22Rv1 (cell line): ENCODE measurements at regions not wholly inside any gene's neighbourhood (a gene's known extent, or its start where the extent isn't known, plus 50 kb on each side); places are given as distances from the start of the nearest gene placed in this dataset.

Experiments used
- H3K27ac ChIP-seq: fragments of 450-650 bp; 2 replicates; pipeline ENCODE4 v1.5.1; 2017
- ZFX ChIP-seq: fragments of 450-650 bp; IDR thresholded peaks from 2 replicates; pipeline ENCODE4 v1.6.1; 2017; ENCODE audit warnings: antibody characterized with exemption, borderline replicate concordance
- TF ChIP-seq, protein P1 (sequence below): fragments of 450-650 bp; IDR thresholded peaks from 2 replicates; pipeline ENCODE4 v1.5.1; 2017; ENCODE audit warnings: mild to moderate bottlenecking

DNA sequence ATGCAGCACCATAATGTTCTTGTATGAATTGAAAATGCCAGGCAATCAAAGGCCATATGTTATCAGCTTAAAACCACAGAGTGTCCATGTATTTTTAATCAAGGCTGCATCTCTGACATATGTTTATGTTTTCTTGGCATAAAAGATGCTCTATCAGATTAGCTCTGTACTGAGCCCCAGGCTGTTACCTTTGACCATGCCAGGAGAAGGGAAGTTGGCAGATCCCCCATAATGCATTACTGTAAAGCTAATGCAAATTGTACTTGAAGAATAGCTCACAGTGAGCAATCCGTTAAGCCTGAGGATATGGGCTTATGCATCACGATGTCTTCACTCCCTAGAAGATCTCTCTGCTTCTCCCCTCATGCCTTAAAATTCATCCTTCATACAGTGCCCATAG is 414.4 kb downstream of the BRINP1 start:
- no peak overlapping the region for H3K27ac ChIP-seq
- TF ChIP-seq ZFX = no peak
- TF ChIP-seq, protein P1, sequence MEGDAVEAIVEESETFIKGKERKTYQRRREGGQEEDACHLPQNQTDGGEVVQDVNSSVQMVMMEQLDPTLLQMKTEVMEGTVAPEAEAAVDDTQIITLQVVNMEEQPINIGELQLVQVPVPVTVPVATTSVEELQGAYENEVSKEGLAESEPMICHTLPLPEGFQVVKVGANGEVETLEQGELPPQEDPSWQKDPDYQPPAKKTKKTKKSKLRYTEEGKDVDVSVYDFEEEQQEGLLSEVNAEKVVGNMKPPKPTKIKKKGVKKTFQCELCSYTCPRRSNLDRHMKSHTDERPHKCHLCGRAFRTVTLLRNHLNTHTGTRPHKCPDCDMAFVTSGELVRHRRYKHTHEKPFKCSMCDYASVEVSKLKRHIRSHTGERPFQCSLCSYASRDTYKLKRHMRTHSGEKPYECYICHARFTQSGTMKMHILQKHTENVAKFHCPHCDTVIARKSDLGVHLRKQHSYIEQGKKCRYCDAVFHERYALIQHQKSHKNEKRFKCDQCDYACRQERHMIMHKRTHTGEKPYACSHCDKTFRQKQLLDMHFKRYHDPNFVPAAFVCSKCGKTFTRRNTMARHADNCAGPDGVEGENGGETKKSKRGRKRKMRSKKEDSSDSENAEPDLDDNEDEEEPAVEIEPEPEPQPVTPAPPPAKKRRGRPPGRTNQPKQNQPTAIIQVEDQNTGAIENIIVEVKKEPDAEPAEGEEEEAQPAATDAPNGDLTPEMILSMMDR = no peak

DNA sequence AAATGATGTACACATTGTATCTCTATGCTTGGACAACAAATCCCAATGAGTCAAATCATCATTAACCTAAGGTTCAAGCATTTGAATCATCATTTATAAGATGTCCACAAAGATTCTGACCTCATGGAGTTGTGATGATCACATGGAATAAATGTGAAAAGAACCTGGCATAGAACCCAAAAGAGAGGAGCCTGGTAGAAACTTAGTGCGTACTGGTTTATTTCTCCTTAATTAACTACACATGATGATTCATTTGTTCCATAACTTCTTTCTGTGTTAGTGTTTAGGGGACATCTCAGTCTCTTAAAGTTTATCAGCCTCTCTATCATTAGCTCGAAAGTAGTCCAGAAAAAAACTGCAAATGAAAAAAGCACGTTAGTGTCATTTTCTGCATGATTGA is 411.6 kb downstream of the BRINP1 start:
- no peak overlapping the region for H3K27ac ChIP-seq
- TF ChIP-seq, protein P1 = no peak
- no peak for TF ChIP-seq ZFX

DNA sequence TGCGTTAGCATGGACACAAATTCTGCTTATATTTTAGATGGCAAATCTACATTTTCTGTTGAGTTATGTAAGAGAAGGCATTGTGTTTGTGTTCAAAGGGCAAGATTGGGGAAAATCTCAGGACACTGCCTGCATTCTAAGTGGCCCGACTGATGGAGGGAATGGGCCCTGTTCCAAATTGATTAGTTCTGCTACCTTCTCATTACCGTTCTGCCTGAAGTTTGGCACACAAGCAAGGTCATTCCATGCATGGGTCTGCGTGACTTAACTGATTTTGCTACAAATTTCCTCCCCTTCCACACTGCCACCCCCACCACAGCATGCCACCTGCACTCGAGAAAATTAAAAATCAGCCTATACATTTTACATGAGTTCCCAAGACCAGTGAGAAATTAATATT is 409.9 kb downstream of the BRINP1 start:
- H3K27ac ChIP-seq = no peak overlapping the region
- TF ChIP-seq, protein P1 = no peak
- TF ChIP-seq ZFX = no peak

DNA sequence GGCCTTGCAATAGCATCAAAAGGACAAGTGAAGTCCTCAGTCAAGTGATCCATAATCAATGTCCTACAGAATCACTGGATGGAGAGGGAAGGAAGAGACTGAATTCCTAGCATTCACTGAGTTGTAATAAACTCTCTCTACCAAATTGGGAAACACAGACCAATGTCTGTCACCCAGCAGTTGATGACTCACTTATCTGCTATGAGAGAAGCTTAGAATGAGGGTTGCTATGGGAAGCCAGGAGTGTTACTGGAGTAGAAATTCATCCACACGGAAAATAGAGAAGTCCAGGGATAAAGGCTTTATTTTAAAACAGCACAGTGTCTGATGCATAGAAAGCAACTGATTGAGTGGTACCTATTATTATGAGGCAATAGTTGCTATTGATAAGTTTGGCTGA is 407.4 kb downstream of the BRINP1 start:
- TF ChIP-seq, protein P1 = no peak
- no peak for TF ChIP-seq ZFX
- no peak overlapping the region for H3K27ac ChIP-seq

DNA sequence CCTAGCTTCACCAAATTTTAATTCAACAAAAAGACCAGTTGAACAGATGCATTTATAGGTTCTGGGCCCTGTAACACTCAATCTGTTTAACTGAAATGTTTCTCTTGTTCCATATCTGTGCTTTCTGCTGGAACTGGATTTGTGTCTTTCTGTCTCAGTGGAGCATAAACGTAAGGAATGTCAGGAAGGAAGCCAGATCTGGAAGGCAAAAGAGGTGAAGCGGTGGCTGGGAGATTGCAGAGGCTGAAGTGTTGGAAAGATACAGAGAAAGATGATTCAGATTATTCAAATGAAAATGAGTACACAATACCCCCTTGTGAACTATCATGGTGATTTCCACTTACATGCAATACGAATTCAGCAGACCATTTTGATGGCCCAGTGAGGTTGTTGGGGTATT is 406.8 kb downstream of the BRINP1 start:
- TF ChIP-seq, protein P1 = no peak
- TF ChIP-seq ZFX = no peak
- no peak overlapping the region for H3K27ac ChIP-seq

DNA sequence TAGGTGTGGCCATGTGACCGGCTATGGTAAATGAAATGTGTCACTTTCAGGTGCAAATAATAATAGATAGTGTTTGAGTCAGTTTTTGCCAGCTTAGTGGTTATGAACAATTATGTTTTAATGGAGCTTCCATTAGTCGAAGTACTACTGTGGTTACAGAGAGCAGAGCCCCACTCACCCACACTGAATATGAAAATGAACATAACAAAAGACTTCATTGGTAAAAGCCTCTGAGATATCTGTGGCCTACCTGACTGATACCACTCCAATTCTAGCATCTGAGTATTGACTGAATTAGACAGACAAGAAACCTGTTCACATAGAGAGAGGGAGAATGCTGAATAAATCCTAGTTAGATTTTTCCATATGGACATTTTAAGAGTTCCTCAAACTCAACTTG is 405.6 kb downstream of the BRINP1 start:
- no peak overlapping the region for H3K27ac ChIP-seq
- TF ChIP-seq ZFX = no peak
- TF ChIP-seq, protein P1 = no peak

DNA sequence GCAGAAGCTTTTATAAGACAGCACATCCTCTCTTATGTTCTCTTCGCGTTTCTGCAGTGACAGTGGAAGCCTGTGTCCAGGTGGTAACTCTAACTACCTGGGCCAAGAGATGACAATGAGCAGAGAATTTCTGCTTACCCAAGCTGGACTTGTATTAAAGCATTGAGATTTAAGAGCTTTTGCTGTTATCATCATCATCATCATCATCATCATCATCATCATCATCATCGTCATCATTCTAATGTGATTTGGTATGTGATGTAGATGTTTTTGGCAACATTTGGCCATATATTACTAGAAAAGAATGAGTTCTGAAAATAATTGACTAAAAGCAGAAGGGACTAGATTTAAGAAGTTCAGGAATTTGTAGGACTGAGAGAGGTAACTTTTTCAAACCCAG is 401.3 kb downstream of the BRINP1 start:
- TF ChIP-seq, protein P1 = no peak
- TF ChIP-seq ZFX = no peak
- no peak overlapping the region for H3K27ac ChIP-seq
